ENCODE measurements at regions not wholly inside any gene's neighbourhood (a gene's known extent, or its start where the extent isn't known, plus 50 kb on each side); places are given as distances from the start of the nearest gene placed in this dataset.

GRCh38 chr7:156458011-156458410 is 182.6 kb upstream of the RNF32 start:
- Mint-ChIP-seq H3K27me3 (peaks cover 7% of the 10 kb centered on the region), H3K9me3 (no peaks in the 10 kb centered on the region), H3K4me1 (ENCODE audit: low read depth) (no peaks in the 10 kb centered on the region), H3K27ac (no peak overlapping the region), H3K4me3 (no peak overlapping the region), H3K36me3 (ENCODE audit: low read depth) (no peaks in the 10 kb centered on the region)
- CTCF ChIA-PET = interaction anchor here (1.0 kb wide), 1 partner anchor 15 kb away, joined by 3 read pairs; no protein-coding TSS in a partner anchor
- POLR2A ChIA-PET = no interaction called here
- TF ChIP-seq CTCF (IDR thresholded peaks at IDR 0.05) = no peak
- intact Hi-C loops (cut with micrococcal nuclease) = no loop called here
- ATAC-seq (no peak), DNase-seq (no peak)

DNA sequence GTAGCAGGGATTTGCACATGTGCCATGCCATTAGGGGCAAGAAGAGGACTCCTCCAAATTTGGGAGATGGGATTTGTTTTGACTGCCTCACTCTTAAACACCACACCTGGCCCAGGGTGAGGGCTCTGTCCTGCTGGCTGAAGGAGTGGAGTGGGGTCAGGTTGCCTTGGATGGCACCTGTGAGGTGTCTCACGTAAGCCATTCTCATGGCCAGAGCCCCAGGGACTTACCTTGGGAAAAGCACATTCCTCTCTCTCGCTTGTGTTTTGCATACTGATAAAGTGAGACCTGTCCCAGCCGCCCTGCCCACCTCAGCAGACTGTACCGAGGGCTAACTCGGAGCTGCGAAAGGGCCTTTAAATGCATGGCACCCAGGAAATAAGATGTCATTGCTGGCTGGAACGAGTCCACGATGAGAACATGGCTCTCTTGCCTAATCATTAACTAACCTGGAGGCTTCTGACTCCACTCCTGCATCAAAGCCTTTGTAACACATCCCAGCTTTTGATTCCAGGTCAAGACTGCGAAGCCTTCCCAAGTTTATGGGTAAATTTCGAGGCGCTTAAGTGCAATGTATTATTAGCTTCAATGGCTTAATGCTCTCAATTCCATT is 184.0 kb upstream of the RNF32 start:
- DNase-seq (no peak), ATAC-seq (no peak)
- POLR2A ChIA-PET = no interaction called here
- Mint-ChIP-seq H3K36me3 (ENCODE audit: low read depth) (no peaks in the 10 kb centered on the region), H3K4me3 (no peak overlapping the region), H3K4me1 (ENCODE audit: low read depth) (no peaks in the 10 kb centered on the region), H3K27me3 (peaks cover 7% of the 10 kb centered on the region), H3K27ac (no peak overlapping the region), H3K9me3 (no peaks in the 10 kb centered on the region)
- no peak for TF ChIP-seq CTCF (IDR thresholded peaks at IDR 0.05)
- CTCF ChIA-PET = interaction anchor here (1.0 kb wide), 1 partner anchor 16 kb away, joined by 3 read pairs; no protein-coding TSS in a partner anchor
- intact Hi-C loops (cut with micrococcal nuclease) = no loop called here

DNA sequence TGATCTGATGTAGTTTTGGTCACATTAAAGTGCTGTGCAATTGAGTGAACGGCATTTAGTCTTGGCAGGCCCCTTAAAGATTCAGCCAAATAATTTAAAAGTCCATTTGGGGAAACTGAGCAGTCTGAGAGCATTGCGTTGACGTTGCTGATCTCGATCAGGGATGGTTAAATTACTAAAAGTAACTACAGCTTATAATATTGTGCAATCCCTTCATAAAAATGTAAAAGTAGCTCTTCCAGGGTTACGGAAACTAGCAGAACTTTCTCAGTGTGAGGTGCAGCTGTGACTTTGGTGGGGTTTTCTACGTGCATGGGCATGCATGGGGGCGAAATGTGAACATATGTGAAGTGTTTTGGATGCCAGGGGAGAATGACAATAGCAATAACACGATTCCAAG is 184.5 kb upstream of the RNF32 start:
- no peaks in the 10 kb centered on the region for H3K36me3 Mint-ChIP-seq (ENCODE audit: low read depth)

DNA sequence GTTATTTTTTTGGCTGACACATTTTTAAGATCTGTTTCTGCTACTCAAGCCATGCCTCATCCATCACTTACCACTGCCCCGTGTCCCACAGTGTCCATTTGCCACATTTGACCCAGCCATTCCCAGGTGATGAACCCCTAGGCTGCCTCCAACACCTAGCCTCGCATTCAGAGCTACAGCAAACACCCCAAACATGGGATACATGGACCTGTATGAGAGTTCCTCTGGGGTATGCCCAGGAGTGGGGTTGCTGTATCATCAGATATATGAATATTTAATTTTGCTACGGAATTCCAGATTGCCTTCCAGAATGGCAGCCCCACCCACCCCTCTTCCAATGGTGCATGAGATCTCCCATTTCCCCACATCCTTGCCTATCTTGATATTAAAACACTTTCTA is 190.1 kb upstream of the RNF32 start:
- no peak overlapping the region for H3K4me3 Mint-ChIP-seq
- DNase-seq (no peak), ATAC-seq (no peak)
- no peaks in the 10 kb centered on the region for H3K4me1 Mint-ChIP-seq (ENCODE audit: low read depth)
- no peaks in the 10 kb centered on the region for H3K9me3 Mint-ChIP-seq
- no peak for TF ChIP-seq CTCF (IDR thresholded peaks at IDR 0.05)
- H3K27ac Mint-ChIP-seq = no peak overlapping the region
- H3K27me3 Mint-ChIP-seq = no peaks in the 10 kb centered on the region
- POLR2A ChIA-PET = no interaction called here
- H3K36me3 Mint-ChIP-seq (ENCODE audit: low read depth) = no peaks in the 10 kb centered on the region
- intact Hi-C loops (cut with micrococcal nuclease) = no loop called here
- CTCF ChIA-PET = no interaction called here

More for the DNA sequence above, 184.5 kb upstream of the RNF32 start:
- H3K4me3 Mint-ChIP-seq = no peak overlapping the region
- H3K4me1 Mint-ChIP-seq (ENCODE audit: low read depth) = no peaks in the 10 kb centered on the region
- H3K9me3 Mint-ChIP-seq = no peaks in the 10 kb centered on the region
- H3K27me3 Mint-ChIP-seq = peaks cover 7% of the 10 kb centered on the region
- no peak for TF ChIP-seq CTCF (IDR thresholded peaks at IDR 0.05)
- H3K27ac Mint-ChIP-seq = no peak overlapping the region
- CTCF ChIA-PET = no interaction called here
- ATAC-seq = no peak
- intact Hi-C loops (cut with micrococcal nuclease) = no loop called here
- POLR2A ChIA-PET = no interaction called here
- no peak for DNase-seq

DNA sequence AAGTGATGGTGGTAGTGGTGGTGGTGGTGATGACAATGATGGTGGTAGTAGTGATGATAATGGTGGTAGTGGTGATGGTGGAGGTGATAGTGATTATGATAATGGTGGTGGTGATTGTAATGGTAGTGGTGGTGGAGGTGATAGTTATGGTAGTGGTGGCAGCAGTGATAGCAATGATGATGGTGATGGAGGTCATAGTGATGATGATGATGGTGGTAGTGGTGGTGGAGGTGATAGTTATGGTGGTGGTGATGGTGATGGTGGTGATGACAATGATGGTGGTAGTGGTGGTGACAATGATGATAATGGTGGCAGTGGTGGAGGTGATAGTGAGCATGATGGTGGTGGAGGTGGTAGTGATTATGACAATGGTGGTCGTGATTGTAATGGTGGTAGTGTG is 191.7 kb upstream of the RNF32 start:
- no peak overlapping the region for H3K4me3 Mint-ChIP-seq
- no peak for TF ChIP-seq CTCF (IDR thresholded peaks at IDR 0.05)
- H3K4me1 Mint-ChIP-seq (ENCODE audit: low read depth) = no peaks in the 10 kb centered on the region
- no peaks in the 10 kb centered on the region for H3K27me3 Mint-ChIP-seq
- CTCF ChIA-PET = no interaction called here
- H3K9me3 Mint-ChIP-seq = no peaks in the 10 kb centered on the region
- no peak overlapping the region for H3K27ac Mint-ChIP-seq
- POLR2A ChIA-PET = no interaction called here
- no peaks in the 10 kb centered on the region for H3K36me3 Mint-ChIP-seq (ENCODE audit: low read depth)
- no peak for DNase-seq
- ATAC-seq = no peak
- intact Hi-C loops (cut with micrococcal nuclease) = no loop called here
